ENCODE measurements at regions not wholly inside any gene's neighbourhood (a gene's known extent, or its start where the extent isn't known, plus 50 kb on each side); places are given as distances from the start of the nearest gene placed in this dataset.

GRCh38 chr6:92922216-92922806 is 497.0 kb downstream of the EPHA7 start:
- TF ChIP-seq, protein P1, sequence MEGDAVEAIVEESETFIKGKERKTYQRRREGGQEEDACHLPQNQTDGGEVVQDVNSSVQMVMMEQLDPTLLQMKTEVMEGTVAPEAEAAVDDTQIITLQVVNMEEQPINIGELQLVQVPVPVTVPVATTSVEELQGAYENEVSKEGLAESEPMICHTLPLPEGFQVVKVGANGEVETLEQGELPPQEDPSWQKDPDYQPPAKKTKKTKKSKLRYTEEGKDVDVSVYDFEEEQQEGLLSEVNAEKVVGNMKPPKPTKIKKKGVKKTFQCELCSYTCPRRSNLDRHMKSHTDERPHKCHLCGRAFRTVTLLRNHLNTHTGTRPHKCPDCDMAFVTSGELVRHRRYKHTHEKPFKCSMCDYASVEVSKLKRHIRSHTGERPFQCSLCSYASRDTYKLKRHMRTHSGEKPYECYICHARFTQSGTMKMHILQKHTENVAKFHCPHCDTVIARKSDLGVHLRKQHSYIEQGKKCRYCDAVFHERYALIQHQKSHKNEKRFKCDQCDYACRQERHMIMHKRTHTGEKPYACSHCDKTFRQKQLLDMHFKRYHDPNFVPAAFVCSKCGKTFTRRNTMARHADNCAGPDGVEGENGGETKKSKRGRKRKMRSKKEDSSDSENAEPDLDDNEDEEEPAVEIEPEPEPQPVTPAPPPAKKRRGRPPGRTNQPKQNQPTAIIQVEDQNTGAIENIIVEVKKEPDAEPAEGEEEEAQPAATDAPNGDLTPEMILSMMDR (conservative IDR thresholded peaks at IDR 0.05) = no peak
- no peak overlapping the region for H3K27ac ChIP-seq (ENCODE audit: insufficient read length, low read depth, low read length)
- no peak for DNase-seq
- H2AFZ ChIP-seq (ENCODE audit: low read length) = no peak overlapping the region
- H2BK5ac ChIP-seq (ENCODE audit: insufficient read length, low read length) = no peak overlapping the region
- H3K4ac ChIP-seq (ENCODE audit: low read depth, low read length) = no peak overlapping the region
- no peak overlapping the region for H4K5ac ChIP-seq (ENCODE audit: insufficient read length, low read depth, low read length)
- H2BK120ac ChIP-seq (ENCODE audit: low read depth, low read length, poor library complexity, severe bottlenecking) = no peak overlapping the region
- H2BK20ac ChIP-seq (ENCODE audit: low read depth, low read length, poor library complexity, severe bottlenecking) = no peak overlapping the region
- H3K4me1 ChIP-seq (ENCODE audit: insufficient read depth, low read length) = no peaks in the 10 kb centered on the region
- Mint-ChIP-seq H3K27me3 (ENCODE audit: low read depth) (no peaks in the 10 kb centered on the region), H3K36me3 (ENCODE audit: insufficient read depth in 1 of 3, low read depth in 3 of 3) (no peaks in the 10 kb centered on the region), H3K27ac (peak overlapping the region in 1 of 3 experiments; percentile 88; a peak in 1 of 7 replicates), H3K9me3 (no peaks in the 10 kb centered on the region), H3K4me3 (no peak overlapping the region), H3K4me1 (peaks cover 3 to 4% of the 10 kb centered on the region in 2 experiments; a peak in 2 of 4 replicates)
- H4K20me1 ChIP-seq (ENCODE audit: control insufficient read depth, insufficient read depth, insufficient read length) = no peaks in the 10 kb centered on the region
- no peaks in the 10 kb centered on the region for H3K79me2 ChIP-seq (ENCODE audit: insufficient read depth, low read length)
- no peak overlapping the region for H3K18ac ChIP-seq (ENCODE audit: insufficient read length, low read depth, low read length)
- no peaks in the 10 kb centered on the region for H3K79me1 ChIP-seq (ENCODE audit: insufficient read depth, low read depth, low read length, poor library complexity, severe bottlenecking)
- no CpG with 5 or more reads among the region's 5 CpGs for WGBS (ENCODE audit: extremely low coverage, insufficient read length, low lambda C conversion rate)
- H3K23ac ChIP-seq (ENCODE audit: insufficient read length, low read depth, low read length) = no peak overlapping the region
- H3K9ac ChIP-seq (ENCODE audit: extremely low read depth, insufficient read length, low read length) = no peak overlapping the region
- no peak overlapping the region for H3T11ph ChIP-seq (ENCODE audit: low read length)
- H3K14ac ChIP-seq (ENCODE audit: insufficient read depth, low read length) = no peak overlapping the region
- H2BK15ac ChIP-seq (ENCODE audit: low read depth, low read length) = no peak overlapping the region
- no peak overlapping the region for H3K56ac ChIP-seq (ENCODE audit: insufficient read length, low read depth, low read length)
- H4K8ac ChIP-seq (replicated peaks; ENCODE audit: insufficient read length, low read depth, low read length) = no peak overlapping the region
- no peak overlapping the region for H4K91ac ChIP-seq (ENCODE audit: insufficient read length, low read depth, low read length)
- H3K4me2 ChIP-seq (ENCODE audit: insufficient read depth, insufficient read length, low read length) = no peak overlapping the region
- H2BK12ac ChIP-seq (ENCODE audit: insufficient read length, low read depth, low read length) = no peak overlapping the region
- H3K23me2 ChIP-seq (ENCODE audit: insufficient read length, low read depth, low read length, poor library complexity, severe bottlenecking) = no peaks in the 10 kb centered on the region
- H3K9me3 ChIP-seq (ENCODE audit: control insufficient read depth, low read depth, low read length) = no peaks in the 10 kb centered on the region
- H3K27me3 ChIP-seq (ENCODE audit: insufficient read depth, low read length) = no peaks in the 10 kb centered on the region
- no peak overlapping the region for H2AK5ac ChIP-seq (ENCODE audit: insufficient read length, low read length)

Measured in H9 (cell line).